Stimulated activated naive CD8-positive, alpha-beta T cell treated with anti-CD3 and anti-CD28 coated beads, Interleukin-15, Interleukin-2, amounts not matched to agents 100 ng/mL and 50 ng/mL, for 24 hours (primary cell): ENCODE measurements at regions not wholly inside any gene's neighbourhood (a gene's known extent, or its start where the extent isn't known, plus 50 kb on each side); places are given as distances from the start of the nearest gene placed in this dataset.

Experiments used
- H3K27ac Mint-ChIP-seq: one replicate; pipeline ENCODE4 v1.8.0; 2021; ENCODE audit warnings: mild to moderate bottlenecking, mixed read lengths
- H3K27me3 Mint-ChIP-seq: one replicate; pipeline ENCODE4 v1.8.0; 2021; ENCODE audit warnings: mixed read lengths
- H3K36me3 Mint-ChIP-seq: one replicate; pipeline ENCODE4 v1.8.0; 2021; ENCODE audit warnings: low read depth, mixed read lengths
- H3K4me1 Mint-ChIP-seq: one replicate; pipeline ENCODE4 v1.8.0; 2021; ENCODE audit warnings: low read depth, mixed read lengths
- H3K4me3 Mint-ChIP-seq: one replicate; pipeline ENCODE4 v1.8.0; 2021; ENCODE audit warnings: mild to moderate bottlenecking, mixed read lengths
- H3K9me3 Mint-ChIP-seq: one replicate; pipeline ENCODE4 v1.8.0; 2021; ENCODE audit warnings: mixed read lengths

DNA sequence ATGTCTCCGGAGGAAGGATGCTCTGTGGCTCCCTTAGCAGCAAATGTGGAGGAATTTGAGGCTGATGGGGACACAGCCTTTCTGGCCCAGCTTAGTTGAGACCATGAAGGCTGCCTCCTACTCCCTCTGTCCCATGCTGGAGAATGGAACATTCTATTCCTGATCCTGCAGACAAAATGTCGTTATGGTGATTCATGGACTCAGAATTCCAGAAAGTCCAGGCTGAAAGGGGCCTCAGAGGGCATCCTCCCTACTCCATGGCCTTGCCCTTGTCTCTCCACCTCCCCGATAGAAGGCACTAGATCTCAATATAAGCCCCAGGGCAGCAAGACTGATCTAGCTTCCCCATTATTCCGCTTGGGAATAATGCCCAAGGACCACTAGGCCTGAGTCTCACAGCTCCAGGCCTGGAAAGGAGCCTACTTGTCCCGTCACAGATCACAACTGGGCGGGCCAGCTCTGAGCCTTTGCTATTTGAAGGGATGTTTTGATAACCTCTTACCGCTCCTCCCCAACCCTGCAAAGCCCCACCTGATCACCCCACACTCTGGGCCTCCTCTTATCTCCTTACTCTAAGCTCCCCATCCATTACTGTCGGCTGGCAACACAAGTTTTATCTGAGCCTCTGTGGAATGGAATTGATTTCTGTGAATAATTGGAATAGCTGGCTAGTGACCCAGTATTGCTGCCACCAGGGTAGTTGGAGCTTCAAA lies 52.8 kb upstream of the TRABD2B start:
- Mint-ChIP-seq H3K4me3 (no peak overlapping the region), H3K4me1 (no peaks in the 10 kb centered on the region), H3K27me3 (no peaks in the 10 kb centered on the region), H3K9me3 (no peaks in the 10 kb centered on the region), H3K36me3 (no peaks in the 10 kb centered on the region), H3K27ac (no peak overlapping the region)

DNA sequence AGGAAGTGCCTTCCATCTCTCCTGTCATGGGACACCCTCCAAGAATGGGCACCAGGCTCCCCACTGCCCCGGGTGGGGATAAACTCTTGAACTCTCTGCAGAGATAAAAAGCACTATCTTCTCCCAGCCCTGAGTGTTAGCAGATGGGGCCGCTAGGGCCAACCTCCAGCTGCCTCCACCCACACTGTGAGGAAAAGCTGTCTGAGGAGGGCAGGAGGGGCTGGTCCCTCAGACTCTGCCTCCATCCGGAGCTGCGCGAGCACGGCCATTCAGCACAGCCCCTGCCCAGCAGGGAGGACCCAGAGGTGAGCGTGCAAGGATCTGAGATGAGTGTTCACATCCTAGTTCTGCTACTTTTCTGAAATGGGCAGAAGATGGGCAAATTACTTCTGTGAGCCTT lies 51.8 kb upstream of the TRABD2B start:
- Mint-ChIP-seq H3K36me3 (no peaks in the 10 kb centered on the region), H3K27ac (no peak overlapping the region), H3K9me3 (no peaks in the 10 kb centered on the region), H3K4me3 (no peak overlapping the region), H3K4me1 (no peaks in the 10 kb centered on the region), H3K27me3 (no peaks in the 10 kb centered on the region)

DNA sequence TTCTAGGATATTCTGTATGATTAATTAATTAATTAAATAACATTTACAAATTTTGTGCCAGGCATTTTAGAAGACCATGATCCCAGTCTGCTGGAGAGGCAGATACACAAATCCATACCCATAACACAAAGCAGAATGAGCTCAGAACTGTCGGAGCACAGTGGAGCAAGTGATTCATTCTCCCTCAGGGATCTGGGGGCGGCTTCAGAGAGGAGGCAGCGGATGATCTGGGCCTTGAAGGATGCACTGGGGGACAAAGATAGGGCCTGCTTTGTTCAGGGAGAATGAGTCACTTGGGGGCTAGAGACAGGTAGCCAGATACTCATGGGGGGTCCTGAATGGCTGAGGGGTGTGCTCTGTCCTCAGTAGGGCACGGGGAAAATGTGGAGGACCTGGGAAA lies 50.9 kb upstream of the TRABD2B start:
- Mint-ChIP-seq H3K27me3 (no peaks in the 10 kb centered on the region), H3K27ac (no peak overlapping the region), H3K4me3 (no peak overlapping the region)

DNA sequence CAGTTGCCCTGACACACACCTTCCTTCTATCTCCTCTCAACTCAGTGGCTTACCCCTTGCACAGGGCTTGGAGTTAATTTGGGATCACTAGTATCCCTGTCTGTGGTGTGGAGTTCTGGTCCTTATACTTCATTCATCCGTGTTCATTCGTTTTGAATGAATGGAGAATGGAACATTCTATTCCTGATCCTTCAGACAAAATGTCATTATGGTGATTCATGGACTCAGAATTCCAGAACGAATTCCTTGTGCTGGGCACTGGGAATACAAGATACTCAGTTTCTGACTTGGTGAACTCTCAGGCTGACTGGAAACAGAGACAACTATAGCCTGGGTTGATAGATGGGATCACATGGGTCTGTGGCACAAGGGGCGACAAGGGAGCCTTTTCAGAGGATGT lies 49.9 kb upstream of the TRABD2B start:
- Mint-ChIP-seq H3K4me3 (no peak overlapping the region), H3K36me3 (no peaks in the 10 kb centered on the region), H3K27ac (no peak overlapping the region), H3K9me3 (no peaks in the 10 kb centered on the region), H3K27me3 (no peaks in the 10 kb centered on the region), H3K4me1 (no peaks in the 10 kb centered on the region)

More for the DNA sequence above, 50.9 kb upstream of the TRABD2B start:
- Mint-ChIP-seq H3K9me3 (no peaks in the 10 kb centered on the region), H3K4me1 (no peaks in the 10 kb centered on the region), H3K36me3 (no peaks in the 10 kb centered on the region)
